ENCODE measurements at regions not wholly inside any gene's neighbourhood (a gene's known extent, or its start where the extent isn't known, plus 50 kb on each side); places are given as distances from the start of the nearest gene placed in this dataset.
"Not testable (repeated sequence)": the region's sequence is repeated elsewhere in the genome, so short reads cannot be mapped to it uniquely, and the experiment has no call there.

DNA sequence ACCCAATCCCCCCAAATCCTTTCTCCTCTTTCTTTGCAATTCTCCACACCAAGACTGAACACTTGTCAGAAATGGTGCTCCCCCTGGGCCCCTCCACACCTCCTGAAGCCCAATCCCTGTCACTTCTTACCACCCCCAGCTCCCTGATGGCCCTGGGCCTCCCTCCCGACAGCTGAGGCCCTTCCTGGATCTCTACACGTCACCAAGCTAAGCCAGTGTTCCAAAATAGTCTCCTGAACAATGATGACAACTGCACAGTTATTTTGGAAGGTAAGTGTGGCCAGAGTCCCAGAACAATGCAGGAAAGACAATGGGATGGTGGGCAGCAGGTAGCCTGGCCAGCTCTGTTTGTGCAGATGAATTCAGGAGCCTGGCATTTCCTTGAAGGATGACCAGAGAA lies 63.7 kb upstream of the PRSS3 start:
- DNase-seq (ENCODE audit: low spot score): no peak
- Mint-ChIP-seq H3K27ac (no peak overlapping the region), H3K4me1 (ENCODE audit: low read depth) (no peaks in the 10 kb centered on the region), H3K9me3 (no peaks in the 10 kb centered on the region), H3K27me3 (ENCODE audit: insufficient read depth) (peaks cover 11% of the 10 kb centered on the region), H3K36me3 (ENCODE audit: low read depth) (no peaks in the 10 kb centered on the region), H3K4me3 (no peak overlapping the region)
- intact Hi-C loops (cut with micrococcal nuclease): no loop called here

DNA sequence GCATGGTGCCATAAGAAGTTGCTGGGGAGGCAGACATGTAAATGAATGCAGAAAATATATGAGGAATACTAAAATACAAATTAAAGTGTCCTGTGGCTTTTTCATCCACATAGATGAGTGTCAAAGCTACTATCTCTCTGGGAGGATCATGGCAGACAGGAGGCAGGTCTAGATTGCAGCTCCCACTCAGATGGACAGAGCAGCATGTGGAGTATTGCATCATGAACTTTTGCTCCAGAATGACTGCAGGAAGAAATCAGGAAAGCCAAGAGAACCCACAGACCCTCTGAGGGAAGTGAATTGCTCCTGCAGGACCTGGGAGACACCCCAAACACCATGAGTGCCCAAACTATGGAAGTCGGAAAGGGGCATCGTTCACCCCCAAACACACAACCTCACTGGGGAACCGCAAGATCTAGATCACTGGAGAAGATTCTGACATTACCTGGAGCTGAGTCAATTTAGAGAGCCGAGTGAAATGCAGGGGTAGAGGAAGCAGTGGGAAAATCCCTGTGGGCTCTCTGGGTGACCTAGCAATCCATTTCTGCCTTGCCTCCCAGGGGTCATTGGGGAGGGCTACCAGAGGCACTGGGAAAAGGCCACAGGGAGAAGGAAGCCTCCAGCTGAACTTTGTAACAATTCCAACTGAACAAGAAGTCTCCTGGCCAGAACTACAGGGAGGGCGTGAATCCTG lies 61.0 kb upstream of the PRSS3 start:
- H3K27ac Mint-ChIP-seq; DNase-seq (ENCODE audit: low spot score); intact Hi-C loops (cut with micrococcal nuclease); H3K36me3 Mint-ChIP-seq (ENCODE audit: low read depth); H3K4me3 Mint-ChIP-seq; H3K4me1 Mint-ChIP-seq (ENCODE audit: low read depth); H3K9me3 Mint-ChIP-seq: not testable (repeated sequence)
- H3K27me3 Mint-ChIP-seq (ENCODE audit: insufficient read depth): peaks cover 14% of the 10 kb centered on the region

DNA sequence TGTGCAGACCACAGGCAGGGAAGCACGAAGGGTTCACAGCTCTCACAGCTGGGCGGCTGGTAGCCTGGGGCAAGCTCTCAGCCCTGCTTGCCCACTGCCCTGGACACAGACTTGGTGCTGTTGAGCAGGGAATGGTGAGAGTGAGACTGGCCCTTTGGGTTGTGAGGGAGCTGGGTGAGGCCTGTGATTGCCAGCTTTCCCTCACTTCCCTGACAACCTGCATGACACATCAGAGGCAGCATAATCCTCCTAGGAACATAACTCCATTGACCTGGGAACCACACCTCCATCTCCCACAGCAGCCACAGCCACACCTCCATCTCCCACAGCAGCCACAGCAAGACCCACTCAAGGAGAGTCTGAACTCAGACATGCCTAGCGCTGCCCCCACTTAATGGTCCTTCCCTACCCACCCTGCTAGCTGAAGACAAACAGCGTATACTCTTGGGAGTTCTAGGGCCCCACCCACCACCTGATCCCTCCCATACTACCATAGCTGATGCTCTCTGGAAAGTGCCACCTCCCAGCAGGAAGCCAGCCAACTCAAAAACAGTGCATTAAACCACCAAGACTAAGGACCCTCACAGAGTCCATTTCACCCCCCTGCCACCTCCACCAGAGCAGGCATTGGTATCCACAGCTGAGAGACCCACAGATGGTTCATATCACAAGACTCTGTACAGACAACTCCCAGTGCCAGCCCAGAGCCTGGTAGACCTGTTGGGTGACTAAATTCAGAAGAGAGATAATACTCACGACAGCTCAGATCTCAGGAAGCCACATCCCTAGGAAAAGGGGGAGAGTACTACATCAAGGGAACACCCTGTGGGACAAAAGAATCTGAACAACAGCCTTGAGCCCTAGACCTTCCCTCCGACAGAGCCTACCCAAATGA lies 60.2 kb upstream of the PRSS3 start:
- H3K9me3 Mint-ChIP-seq; DNase-seq (ENCODE audit: low spot score); H3K27ac Mint-ChIP-seq; H3K36me3 Mint-ChIP-seq (ENCODE audit: low read depth); H3K4me1 Mint-ChIP-seq (ENCODE audit: low read depth); H3K4me3 Mint-ChIP-seq; intact Hi-C loops (cut with micrococcal nuclease): not testable (repeated sequence)
- H3K27me3 Mint-ChIP-seq (ENCODE audit: insufficient read depth): peaks cover 19% of the 10 kb centered on the region

DNA sequence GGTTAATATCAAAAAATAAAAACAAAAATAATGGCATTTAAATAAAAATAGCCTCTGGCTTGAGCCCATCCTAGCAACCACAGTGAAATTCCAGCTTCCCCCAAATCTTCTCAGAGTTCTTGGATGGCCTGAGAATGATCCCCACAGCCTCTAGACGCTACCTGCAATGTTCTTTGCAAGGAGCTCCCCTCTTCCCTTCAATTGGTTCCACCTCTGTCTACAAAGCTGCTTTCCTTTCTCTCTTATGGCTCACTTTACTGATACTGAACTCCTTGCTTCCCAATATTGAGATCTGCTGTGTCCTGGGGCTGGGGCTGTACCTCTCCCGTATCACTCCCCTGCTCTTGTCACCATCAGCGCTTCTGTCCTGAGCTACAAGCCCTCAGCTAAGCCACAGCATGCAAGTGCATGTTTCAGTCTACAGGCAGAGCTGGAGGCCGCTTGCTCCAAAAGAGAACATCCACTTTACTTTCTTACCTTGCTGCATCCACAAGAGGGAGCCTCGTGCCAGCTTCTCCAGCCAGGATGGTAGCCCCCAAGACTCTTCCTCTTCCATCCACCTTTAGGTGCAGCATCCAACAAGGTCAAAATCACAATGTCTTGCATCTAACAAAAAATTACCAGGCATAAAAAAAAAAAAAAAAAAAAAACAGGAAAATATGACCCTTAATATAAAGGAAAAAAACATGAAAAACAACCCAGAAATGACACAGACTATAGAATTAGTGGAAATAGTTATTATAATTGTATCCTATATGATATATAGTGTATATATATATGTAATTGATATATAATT lies 57.4 kb upstream of the PRSS3 start:
- Mint-ChIP-seq H3K4me3 (no peak overlapping the region), H3K4me1 (ENCODE audit: low read depth) (no peaks in the 10 kb centered on the region), H3K36me3 (ENCODE audit: low read depth) (no peaks in the 10 kb centered on the region), H3K9me3 (peaks cover 5% of the 10 kb centered on the region), H3K27me3 (ENCODE audit: insufficient read depth) (peaks cover 28% of the 10 kb centered on the region), H3K27ac (no peak overlapping the region)
- intact Hi-C loops (cut with micrococcal nuclease): loop anchor here (1.0 kb wide), 1 partner anchor 40 kb away; no protein-coding TSS in a partner anchor
- no peak for DNase-seq (ENCODE audit: low spot score)

DNA sequence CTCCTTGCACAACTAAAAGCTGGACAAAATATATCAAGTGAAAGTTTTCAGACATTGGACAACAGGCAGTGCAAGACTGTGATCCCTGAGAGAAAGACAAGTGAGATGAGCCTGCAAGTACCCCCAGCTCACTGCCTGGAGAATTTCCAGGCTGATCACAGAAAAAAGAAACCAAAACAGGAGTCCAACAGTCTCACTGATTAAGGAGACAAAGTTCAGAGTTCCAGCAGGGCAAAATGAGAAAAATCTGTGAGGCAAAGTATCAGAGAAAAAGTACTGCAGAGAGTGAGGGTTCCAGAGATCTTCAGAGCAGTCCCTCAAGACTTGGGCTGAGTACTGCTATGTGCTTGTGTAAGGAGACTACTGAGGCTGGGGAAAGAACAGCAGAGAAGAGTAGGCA lies 56.0 kb upstream of the PRSS3 start:
- Mint-ChIP-seq H3K27ac (no peak overlapping the region), H3K9me3 (peaks cover 5% of the 10 kb centered on the region), H3K36me3 (ENCODE audit: low read depth) (no peaks in the 10 kb centered on the region), H3K4me1 (ENCODE audit: low read depth) (no peaks in the 10 kb centered on the region), H3K4me3 (no peak overlapping the region), H3K27me3 (ENCODE audit: insufficient read depth) (peaks cover 28% of the 10 kb centered on the region)
- intact Hi-C loops (cut with micrococcal nuclease): no loop called here
- DNase-seq (ENCODE audit: low spot score): no peak

DNA sequence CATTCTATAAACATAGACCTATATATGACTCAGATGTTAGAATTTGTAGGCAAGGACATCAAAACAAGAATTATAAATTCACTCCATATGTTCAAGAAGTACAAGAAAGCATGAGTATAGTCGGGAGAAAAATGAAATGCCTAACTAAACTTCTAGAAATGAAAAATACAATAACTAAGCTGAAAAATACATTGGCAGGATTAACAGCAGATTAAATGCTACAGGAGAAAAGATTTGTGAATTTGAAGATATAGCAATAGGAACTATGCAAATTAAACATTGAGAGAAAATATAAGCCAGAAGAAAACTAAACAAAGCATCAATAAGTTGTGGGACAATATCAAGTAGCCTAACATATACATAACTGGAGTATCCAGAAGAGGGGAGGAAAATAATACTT lies 55.3 kb upstream of the PRSS3 start:
- DNase-seq (ENCODE audit: low spot score): no peak
- H3K9me3 Mint-ChIP-seq: peaks cover 5% of the 10 kb centered on the region
- H3K4me1 Mint-ChIP-seq (ENCODE audit: low read depth): no peaks in the 10 kb centered on the region
- no peak overlapping the region for H3K27ac Mint-ChIP-seq
- H3K27me3 Mint-ChIP-seq (ENCODE audit: insufficient read depth): peaks cover 27% of the 10 kb centered on the region
- intact Hi-C loops (cut with micrococcal nuclease): no loop called here
- no peak overlapping the region for H3K4me3 Mint-ChIP-seq
- H3K36me3 Mint-ChIP-seq (ENCODE audit: low read depth): no peaks in the 10 kb centered on the region

DNA sequence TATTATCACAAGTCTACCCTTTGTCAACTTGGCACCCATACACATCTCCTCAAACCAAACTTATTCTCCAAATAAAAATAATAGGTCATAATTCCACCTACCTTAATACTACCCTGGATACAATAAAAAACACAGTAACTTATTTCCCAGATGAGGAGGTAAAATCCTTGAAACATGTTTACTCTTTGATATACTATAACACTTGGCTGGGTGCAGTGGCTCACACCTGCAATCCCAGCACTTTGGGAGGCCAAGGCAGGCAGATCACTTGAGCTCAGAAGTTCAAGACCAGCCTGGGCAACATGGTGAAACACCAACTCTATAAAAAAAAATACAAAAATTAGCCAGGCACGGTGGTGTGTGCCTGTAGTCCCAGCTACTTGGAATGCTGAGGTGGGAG lies 54.4 kb upstream of the PRSS3 start:
- H3K9me3 Mint-ChIP-seq; H3K36me3 Mint-ChIP-seq (ENCODE audit: low read depth); intact Hi-C loops (cut with micrococcal nuclease); H3K4me1 Mint-ChIP-seq (ENCODE audit: low read depth); H3K27ac Mint-ChIP-seq; H3K4me3 Mint-ChIP-seq; DNase-seq (ENCODE audit: low spot score): not testable (repeated sequence)
- peaks cover 26% of the 10 kb centered on the region for H3K27me3 Mint-ChIP-seq (ENCODE audit: insufficient read depth)

DNA sequence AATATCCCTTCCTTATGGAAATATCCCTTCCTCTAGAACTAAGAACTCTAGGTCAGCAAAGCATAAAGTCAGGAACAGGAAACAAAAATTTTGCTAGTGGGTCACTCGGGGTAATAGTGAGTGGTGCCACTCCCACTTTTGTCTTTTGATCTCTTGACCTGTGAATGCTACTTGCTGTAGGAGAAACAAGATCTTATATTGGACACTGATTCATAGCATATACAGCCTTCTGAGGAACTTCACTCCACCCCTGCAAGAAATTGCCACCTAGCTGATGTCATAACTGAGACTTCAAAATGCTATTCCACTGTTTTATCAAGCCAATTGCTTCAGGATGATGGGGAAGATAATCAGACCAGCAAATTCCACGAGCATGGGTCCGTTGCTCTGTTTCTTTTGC lies 53.3 kb upstream of the PRSS3 start:
- peaks cover 5% of the 10 kb centered on the region for H3K9me3 Mint-ChIP-seq
- DNase-seq (ENCODE audit: low spot score): no peak
- no peaks in the 10 kb centered on the region for H3K36me3 Mint-ChIP-seq (ENCODE audit: low read depth)
- H3K27me3 Mint-ChIP-seq (ENCODE audit: insufficient read depth): peaks cover 30% of the 10 kb centered on the region
- no peaks in the 10 kb centered on the region for H3K4me1 Mint-ChIP-seq (ENCODE audit: low read depth)
- no peak overlapping the region for H3K4me3 Mint-ChIP-seq
- no peak overlapping the region for H3K27ac Mint-ChIP-seq
- intact Hi-C loops (cut with micrococcal nuclease): no loop called here

DNA sequence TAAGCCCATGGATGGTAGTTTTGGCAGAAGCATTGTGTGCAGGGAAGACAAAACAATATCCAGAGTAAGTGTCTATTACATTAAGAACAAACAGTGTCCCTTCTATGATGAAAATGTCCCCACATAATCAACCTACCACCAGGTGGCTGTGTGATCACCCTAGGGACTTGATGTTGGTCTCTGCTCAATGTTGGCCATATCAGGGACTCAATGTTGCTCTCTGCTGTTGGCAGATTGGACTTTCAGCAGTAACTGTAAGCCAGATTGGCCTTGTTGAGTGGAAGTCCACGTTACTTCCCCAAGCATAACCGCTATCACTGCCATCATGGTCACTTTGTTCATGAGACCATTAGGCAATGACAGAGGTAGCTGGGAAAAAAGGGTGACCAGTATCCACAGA lies 52.8 kb upstream of the PRSS3 start:
- Mint-ChIP-seq H3K4me3 (no peak overlapping the region), H3K9me3 (peaks cover 5% of the 10 kb centered on the region), H3K27me3 (ENCODE audit: insufficient read depth) (peaks cover 30% of the 10 kb centered on the region), H3K27ac (no peak overlapping the region), H3K4me1 (ENCODE audit: low read depth) (no peaks in the 10 kb centered on the region), H3K36me3 (ENCODE audit: low read depth) (no peaks in the 10 kb centered on the region)
- intact Hi-C loops (cut with micrococcal nuclease): no loop called here
- DNase-seq (ENCODE audit: low spot score): no peak

Measured in activated T-helper 1 cell treated with anti-CD3 and anti-CD28 coated beads, Interleukin-12 subunit alpha, Interleukin-12 subunit beta, Interleukin-2, Interleukin-4 antibody, amounts not matched to agents 30 ng/mL and 10 ng/mL and 1 ng/mL, durations not matched to agents 14 hours and 24 hours and 36 hours (primary cell).